A673 (cell line): ENCODE measurements at regions not wholly inside any gene's neighbourhood (a gene's known extent, or its start where the extent isn't known, plus 50 kb on each side); places are given as distances from the start of the nearest gene placed in this dataset.

Experiments used
- BruUV-seq: library from RNA; stranded (reverse); fragments of 400-500 nt; replicated peaks from 2 replicates; lab custom pipeline; 2021; lab: Mats Ljungman, UMichigan
- CTCF ChIA-PET: fragments of 300-600 bp; sonication (Branson Sonifier 250); formaldehyde crosslinking; loops from one replicate; lab custom pipeline; 2022; ENCODE audit warnings: antibody characterized with exemption; lab: Charles Lee
- POLR2A ChIA-PET: fragments of 300-600 bp; sonication (Branson Sonifier 250); formaldehyde crosslinking; loops from one replicate; lab custom pipeline; 2022; ENCODE audit warnings: antibody characterized with exemption; ENCODE audit not compliant: low non-redundant PET; lab: Charles Lee
- DNase-seq: peaks from one replicate; pipeline ENCODE4 v3.0.0-alpha.2; 2015; ENCODE audit warnings: low spot score
- H3K27ac ChIP-seq: fragments of 200-600 bp; sonication (generic); 2 replicates; pipeline ENCODE4 v1.5.1; 2016; ENCODE audit warnings: mixed run types, low read depth, mild to moderate bottlenecking, mixed read lengths, antibody characterized with exemption, low read length; ENCODE audit not compliant: poor library complexity, severe bottlenecking
- H3K27me3 ChIP-seq: fragments of 200-600 bp; sonication (generic); replicated peaks from 2 replicates; pipeline ENCODE4 v1.6.1; 2017; ENCODE audit warnings: mixed run types, low read depth, mild to moderate bottlenecking, mixed read lengths, antibody characterized with exemption, low read length; ENCODE audit not compliant: insufficient read depth, poor library complexity
- H3K36me3 ChIP-seq: fragments of 200-600 bp; sonication (generic); 2 replicates; pipeline ENCODE4 v1.6.1; 2016; ENCODE audit warnings: mixed run types, mild to moderate bottlenecking, mixed read lengths, antibody characterized with exemption, low read length; ENCODE audit not compliant: insufficient read depth, poor library complexity, severe bottlenecking
- H3K4me1 ChIP-seq: fragments of 200-600 bp; sonication (generic); 2 replicates; pipeline ENCODE4 v1.6.1; 2017; ENCODE audit warnings: mixed run types, mild to moderate bottlenecking, mixed read lengths, antibody characterized with exemption, low read length; ENCODE audit not compliant: insufficient read depth, poor library complexity, severe bottlenecking
- H3K4me3 ChIP-seq: fragments of 200-600 bp; sonication (generic); 2 replicates; pipeline ENCODE4 v1.5.1; 2016; ENCODE audit warnings: low read depth, mixed run types, mild to moderate bottlenecking, mixed read lengths, low read length; ENCODE audit not compliant: poor library complexity, severe bottlenecking
- H3K9me3 ChIP-seq: fragments of 200-600 bp; sonication (generic); 2 replicates; pipeline ENCODE4 v1.6.1; 2016; ENCODE audit warnings: mixed run types, low read depth, mild to moderate bottlenecking, mixed read lengths, antibody characterized with exemption, low read length; ENCODE audit not compliant: poor library complexity, severe bottlenecking
- CTCF ChIP-seq: fragments of 300-800, 200-600 bp; sonication (generic); conservative IDR thresholded peaks from 2 replicates; pipeline ENCODE4 v1.5.1; 2017; ENCODE audit warnings: low read depth, mild to moderate bottlenecking, antibody characterized with exemption, low read length, moderate library complexity, mixed read lengths
- EZH2 ChIP-seq: fragments of 200-600 bp; sonication (generic); IDR thresholded peaks from 2 replicates; pipeline ENCODE4 v1.6.1; 2017; ENCODE audit warnings: borderline replicate concordance, low read depth, mild to moderate bottlenecking, mixed read lengths, antibody characterized with exemption, low read length; ENCODE audit not compliant: poor library complexity, severe bottlenecking
- intact Hi-C: fragments of 100-400 bp; cut with micrococcal nuclease; formaldehyde crosslinking; loops from one replicate; pipeline ENCODE4 v1.10.0; 2022; ENCODE audit not compliant: unreplicated experiment

- Histone ChIP-seq H3K27ac (no peak overlapping the region), H3K4me3 (no peak overlapping the region), H3K27me3 (no peaks in the 10 kb centered on the region), H3K4me1 (no peaks in the 10 kb centered on the region), H3K9me3 (no peaks in the 10 kb centered on the region), H3K36me3 (no peaks in the 10 kb centered on the region)
- BruUV-seq: no TSS peak
- DNase-seq: no peak
- ChIA-PET POLR2A (no interaction called here), CTCF (no interaction called here)
- TF ChIP-seq EZH2 (no peak), CTCF (no peak)
- intact Hi-C loops: no loop called here
These were observed 791.7 kb downstream of the FAM181B start for GRCh38 chr11:81941998-81942397.

- Histone ChIP-seq H3K36me3 (no peaks in the 10 kb centered on the region), H3K4me1 (no peaks in the 10 kb centered on the region), H3K4me3 (no peak overlapping the region), H3K9me3 (no peaks in the 10 kb centered on the region), H3K27me3 (no peaks in the 10 kb centered on the region), H3K27ac (no peak overlapping the region)
- CTCF ChIA-PET: no interaction called here
- TF ChIP-seq EZH2 (no peak), CTCF (no peak)
- intact Hi-C loops: no loop called here
- POLR2A ChIA-PET: no interaction called here
- no TSS peak for BruUV-seq
- DNase-seq: no peak
These were observed 801.4 kb downstream of the FAM181B start for GRCh38 chr11:81932303-81932702.

- TF ChIP-seq CTCF (no peak), EZH2 (no peak)
- H3K27me3 ChIP-seq: no peaks in the 10 kb centered on the region
- no peak overlapping the region for H3K27ac ChIP-seq
- H3K9me3 ChIP-seq: no peaks in the 10 kb centered on the region
- intact Hi-C loops: no loop called here
- POLR2A ChIA-PET: no interaction called here
- DNase-seq: no peak
- no peaks in the 10 kb centered on the region for H3K36me3 ChIP-seq
- H3K4me3 ChIP-seq: no peak overlapping the region
- BruUV-seq: no TSS peak
- no peaks in the 10 kb centered on the region for H3K4me1 ChIP-seq
- CTCF ChIA-PET: no interaction called here
These were observed 813.5 kb downstream of the FAM181B start for GRCh38 chr11:81920205-81920604.
